WTC11 (cell line): ENCODE measurements at regions not wholly inside any gene's neighbourhood (a gene's known extent, or its start where the extent isn't known, plus 50 kb on each side); places are given as distances from the start of the nearest gene placed in this dataset.

Experiments used
- ATAC-seq: fragments of 200-7000 bp; cut with Tn5 transposase; 2 replicates; pipeline ENCODE4 v1.10.0; 2021; ENCODE audit warnings: mild to moderate bottlenecking, moderate library complexity
- CTCF ChIA-PET: fragments of 300-600 bp; sonication (Branson Sonifier 250); formaldehyde crosslinking; loops from one replicate; lab custom pipeline; 2021; ENCODE audit warnings: antibody characterized with exemption; lab: Charles Lee
- POLR2A ChIA-PET: fragments of 350-600 bp; sonication (Branson Sonifier 250); formaldehyde crosslinking; loops from one replicate; lab custom pipeline; 2021; ENCODE audit warnings: antibody characterized with exemption; lab: Charles Lee
- DNase-seq: peaks from one replicate; pipeline ENCODE4 v3.0.0; 2021; ENCODE audit warnings: low spot score
- H3K27ac Mint-ChIP-seq: 2 replicates; pipeline ENCODE4 v1.8.0; 2021; ENCODE audit warnings: mixed read lengths
- H3K27me3 Mint-ChIP-seq: 2 replicates; pipeline ENCODE4 v1.8.0; 2021; ENCODE audit warnings: low read depth, mild to moderate bottlenecking, moderate library complexity, mixed read lengths
- H3K36me3 Mint-ChIP-seq: 2 replicates; pipeline ENCODE4 v1.8.0; 2021; ENCODE audit warnings: mixed read lengths
- H3K4me1 Mint-ChIP-seq: 2 replicates; pipeline ENCODE4 v1.8.0; 2022; ENCODE audit warnings: mixed read lengths
- H3K4me3 Mint-ChIP-seq: 2 replicates; pipeline ENCODE4 v1.8.0; 2021; ENCODE audit warnings: mild to moderate bottlenecking, moderate library complexity, mixed read lengths
- H3K9me3 Mint-ChIP-seq: 2 replicates; pipeline ENCODE4 v1.8.0; 2021; ENCODE audit warnings: mixed read lengths
- ELF4 ChIP-seq: sonication (generic); formaldehyde crosslinking; IDR thresholded peaks from 2 replicates; pipeline ENCODE4 v1.8.1; 2022; ENCODE audit warnings: low read depth, mild to moderate bottlenecking, moderate library complexity, missing genetic modification reagents
- ESRRA ChIP-seq: sonication (generic); formaldehyde crosslinking; IDR thresholded peaks from 2 replicates; pipeline ENCODE4 v1.8.1; 2022; ENCODE audit warnings: mild to moderate bottlenecking, missing genetic modification reagents, borderline replicate concordance
- GABPB1 ChIP-seq: sonication (generic); formaldehyde crosslinking; IDR thresholded peaks from 2 replicates; pipeline ENCODE4 v1.8.1; 2023; ENCODE audit warnings: mild to moderate bottlenecking, missing genetic modification reagents
- HMGA2 ChIP-seq: fragments of 250-450 bp; sonication (Bioruptor Pico); IDR thresholded peaks from 2 replicates; pipeline ENCODE4 v1.4.0; 2021; ENCODE audit warnings: mild to moderate bottlenecking, moderate library complexity
- IRF2 ChIP-seq: sonication (generic); formaldehyde crosslinking; IDR thresholded peaks from 2 replicates; pipeline ENCODE4 v1.8.0; 2022; ENCODE audit warnings: low read depth, missing genetic modification reagents, borderline replicate concordance
- JAZF1 ChIP-seq: fragments of 250-450 bp; sonication (Bioruptor Pico); IDR thresholded peaks from 2 replicates; pipeline ENCODE4 v1.9.0; 2021; ENCODE audit warnings: moderate library complexity, mild to moderate bottlenecking, inconsistent platforms
- MXD4 ChIP-seq: fragments of 250-450 bp; sonication (Bioruptor Pico); IDR thresholded peaks from 2 replicates; pipeline ENCODE4 v1.8.0; 2021; ENCODE audit warnings: mild to moderate bottlenecking, moderate library complexity, borderline replicate concordance
- NFATC4 ChIP-seq: fragments of 250-450 bp; sonication (Bioruptor Pico); IDR thresholded peaks from 2 replicates; pipeline ENCODE4 v1.9.0; 2021; ENCODE audit warnings: mild to moderate bottlenecking
- NFE2L1 ChIP-seq: sonication (generic); formaldehyde crosslinking; IDR thresholded peaks from 2 replicates; pipeline ENCODE4 v1.8.1; 2023; ENCODE audit warnings: missing genetic modification reagents
- NR1H2 ChIP-seq: sonication (generic); formaldehyde crosslinking; IDR thresholded peaks from 2 replicates; pipeline ENCODE4 v1.9.0; 2021; ENCODE audit warnings: mild to moderate bottlenecking, moderate library complexity, missing genetic modification reagents
- NR3C1 ChIP-seq: sonication (generic); formaldehyde crosslinking; conservative IDR thresholded peaks from 2 replicates; pipeline ENCODE4 v1.8.1; 2023; ENCODE audit warnings: low read depth, mild to moderate bottlenecking, missing genetic modification reagents
- TCF7 ChIP-seq: sonication (generic); formaldehyde crosslinking; IDR thresholded peaks from 2 replicates; pipeline ENCODE4 v1.8.0; 2022; ENCODE audit warnings: mild to moderate bottlenecking, low read depth, missing genetic modification reagents, moderate library complexity
- ZBTB21 ChIP-seq: sonication (generic); formaldehyde crosslinking; IDR thresholded peaks from 2 replicates; pipeline ENCODE4 v1.8.1; 2023; ENCODE audit warnings: mild to moderate bottlenecking, missing genetic modification reagents, borderline replicate concordance
- ZNF671 ChIP-seq: fragments of 250-450 bp; sonication (Bioruptor Pico); IDR thresholded peaks from 2 replicates; pipeline ENCODE4 v1.8.0; 2021; ENCODE audit warnings: mild to moderate bottlenecking
- TF ChIP-seq, protein P1 (sequence below): sonication (generic); formaldehyde crosslinking; IDR thresholded peaks from 2 replicates; pipeline ENCODE4 v1.8.1; 2023; ENCODE audit warnings: mild to moderate bottlenecking, missing genetic modification reagents, borderline replicate concordance
- TF ChIP-seq, protein P2 (sequence below): sonication (generic); formaldehyde crosslinking; IDR thresholded peaks from 2 replicates; pipeline ENCODE4 v1.8.1; 2023; ENCODE audit warnings: mild to moderate bottlenecking, missing genetic modification reagents, moderate library complexity
- TF ChIP-seq, protein P3 (sequence below): sonication (generic); formaldehyde crosslinking; IDR thresholded peaks from 2 replicates; pipeline ENCODE4 v1.8.0; 2023; ENCODE audit warnings: missing genetic modification reagents, mild to moderate bottlenecking, borderline replicate concordance
- TF ChIP-seq, protein P4 (sequence below): fragments of 250-450 bp; sonication (Bioruptor Pico); IDR thresholded peaks from 2 replicates; pipeline ENCODE4 v1.9.0; 2021; ENCODE audit warnings: mild to moderate bottlenecking

DNA sequence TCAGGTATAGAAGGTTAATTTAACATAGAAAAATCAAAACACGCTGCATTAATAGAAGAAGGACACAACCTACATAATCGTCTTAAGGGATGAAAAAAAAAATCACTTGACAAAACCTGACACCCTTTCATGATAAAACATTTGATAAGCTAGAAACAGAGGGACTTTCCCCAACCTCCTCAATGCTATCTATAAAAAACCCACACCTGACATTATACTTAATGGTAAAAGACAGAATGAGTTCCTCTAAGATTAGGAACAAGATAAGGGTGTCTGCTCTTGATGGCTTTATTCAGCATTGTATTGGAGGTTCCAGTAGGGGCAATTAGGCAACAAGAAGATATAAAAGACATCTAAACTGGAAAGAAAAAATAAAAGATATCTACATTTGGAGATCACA is 69.9 kb upstream of the KBTBD8 start (continued):
- TF ChIP-seq MXD4 (CRISPR knock-in tag) (no peak), ZNF671 (CRISPR knock-in tag) (no peak), ZBTB21 (no peak), JAZF1 (no peak), ESRRA (no peak), NR3C1 (CRISPR knock-in tag) (no peak)
- TF ChIP-seq, protein P1, sequence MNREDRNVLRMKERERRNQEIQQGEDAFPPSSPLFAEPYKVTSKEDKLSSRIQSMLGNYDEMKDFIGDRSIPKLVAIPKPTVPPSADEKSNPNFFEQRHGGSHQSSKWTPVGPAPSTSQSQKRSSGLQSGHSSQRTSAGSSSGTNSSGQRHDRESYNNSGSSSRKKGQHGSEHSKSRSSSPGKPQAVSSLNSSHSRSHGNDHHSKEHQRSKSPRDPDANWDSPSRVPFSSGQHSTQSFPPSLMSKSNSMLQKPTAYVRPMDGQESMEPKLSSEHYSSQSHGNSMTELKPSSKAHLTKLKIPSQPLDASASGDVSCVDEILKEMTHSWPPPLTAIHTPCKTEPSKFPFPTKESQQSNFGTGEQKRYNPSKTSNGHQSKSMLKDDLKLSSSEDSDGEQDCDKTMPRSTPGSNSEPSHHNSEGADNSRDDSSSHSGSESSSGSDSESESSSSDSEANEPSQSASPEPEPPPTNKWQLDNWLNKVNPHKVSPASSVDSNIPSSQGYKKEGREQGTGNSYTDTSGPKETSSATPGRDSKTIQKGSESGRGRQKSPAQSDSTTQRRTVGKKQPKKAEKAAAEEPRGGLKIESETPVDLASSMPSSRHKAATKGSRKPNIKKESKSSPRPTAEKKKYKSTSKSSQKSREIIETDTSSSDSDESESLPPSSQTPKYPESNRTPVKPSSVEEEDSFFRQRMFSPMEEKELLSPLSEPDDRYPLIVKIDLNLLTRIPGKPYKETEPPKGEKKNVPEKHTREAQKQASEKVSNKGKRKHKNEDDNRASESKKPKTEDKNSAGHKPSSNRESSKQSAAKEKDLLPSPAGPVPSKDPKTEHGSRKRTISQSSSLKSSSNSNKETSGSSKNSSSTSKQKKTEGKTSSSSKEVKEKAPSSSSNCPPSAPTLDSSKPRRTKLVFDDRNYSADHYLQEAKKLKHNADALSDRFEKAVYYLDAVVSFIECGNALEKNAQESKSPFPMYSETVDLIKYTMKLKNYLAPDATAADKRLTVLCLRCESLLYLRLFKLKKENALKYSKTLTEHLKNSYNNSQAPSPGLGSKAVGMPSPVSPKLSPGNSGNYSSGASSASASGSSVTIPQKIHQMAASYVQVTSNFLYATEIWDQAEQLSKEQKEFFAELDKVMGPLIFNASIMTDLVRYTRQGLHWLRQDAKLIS (CRISPR knock-in tag) = no peak
- TF ChIP-seq, protein P2, sequence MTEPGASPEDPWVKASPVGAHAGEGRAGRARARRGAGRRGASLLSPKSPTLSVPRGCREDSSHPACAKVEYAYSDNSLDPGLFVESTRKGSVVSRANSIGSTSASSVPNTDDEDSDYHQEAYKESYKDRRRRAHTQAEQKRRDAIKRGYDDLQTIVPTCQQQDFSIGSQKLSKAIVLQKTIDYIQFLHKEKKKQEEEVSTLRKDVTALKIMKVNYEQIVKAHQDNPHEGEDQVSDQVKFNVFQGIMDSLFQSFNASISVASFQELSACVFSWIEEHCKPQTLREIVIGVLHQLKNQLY (CRISPR knock-in tag) = no peak
- TF ChIP-seq, protein P3, sequence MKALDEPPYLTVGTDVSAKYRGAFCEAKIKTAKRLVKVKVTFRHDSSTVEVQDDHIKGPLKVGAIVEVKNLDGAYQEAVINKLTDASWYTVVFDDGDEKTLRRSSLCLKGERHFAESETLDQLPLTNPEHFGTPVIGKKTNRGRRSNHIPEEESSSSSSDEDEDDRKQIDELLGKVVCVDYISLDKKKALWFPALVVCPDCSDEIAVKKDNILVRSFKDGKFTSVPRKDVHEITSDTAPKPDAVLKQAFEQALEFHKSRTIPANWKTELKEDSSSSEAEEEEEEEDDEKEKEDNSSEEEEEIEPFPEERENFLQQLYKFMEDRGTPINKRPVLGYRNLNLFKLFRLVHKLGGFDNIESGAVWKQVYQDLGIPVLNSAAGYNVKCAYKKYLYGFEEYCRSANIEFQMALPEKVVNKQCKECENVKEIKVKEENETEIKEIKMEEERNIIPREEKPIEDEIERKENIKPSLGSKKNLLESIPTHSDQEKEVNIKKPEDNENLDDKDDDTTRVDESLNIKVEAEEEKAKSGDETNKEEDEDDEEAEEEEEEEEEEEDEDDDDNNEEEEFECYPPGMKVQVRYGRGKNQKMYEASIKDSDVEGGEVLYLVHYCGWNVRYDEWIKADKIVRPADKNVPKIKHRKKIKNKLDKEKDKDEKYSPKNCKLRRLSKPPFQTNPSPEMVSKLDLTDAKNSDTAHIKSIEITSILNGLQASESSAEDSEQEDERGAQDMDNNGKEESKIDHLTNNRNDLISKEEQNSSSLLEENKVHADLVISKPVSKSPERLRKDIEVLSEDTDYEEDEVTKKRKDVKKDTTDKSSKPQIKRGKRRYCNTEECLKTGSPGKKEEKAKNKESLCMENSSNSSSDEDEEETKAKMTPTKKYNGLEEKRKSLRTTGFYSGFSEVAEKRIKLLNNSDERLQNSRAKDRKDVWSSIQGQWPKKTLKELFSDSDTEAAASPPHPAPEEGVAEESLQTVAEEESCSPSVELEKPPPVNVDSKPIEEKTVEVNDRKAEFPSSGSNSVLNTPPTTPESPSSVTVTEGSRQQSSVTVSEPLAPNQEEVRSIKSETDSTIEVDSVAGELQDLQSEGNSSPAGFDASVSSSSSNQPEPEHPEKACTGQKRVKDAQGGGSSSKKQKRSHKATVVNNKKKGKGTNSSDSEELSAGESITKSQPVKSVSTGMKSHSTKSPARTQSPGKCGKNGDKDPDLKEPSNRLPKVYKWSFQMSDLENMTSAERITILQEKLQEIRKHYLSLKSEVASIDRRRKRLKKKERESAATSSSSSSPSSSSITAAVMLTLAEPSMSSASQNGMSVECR (CRISPR knock-in tag) = no peak

DNA sequence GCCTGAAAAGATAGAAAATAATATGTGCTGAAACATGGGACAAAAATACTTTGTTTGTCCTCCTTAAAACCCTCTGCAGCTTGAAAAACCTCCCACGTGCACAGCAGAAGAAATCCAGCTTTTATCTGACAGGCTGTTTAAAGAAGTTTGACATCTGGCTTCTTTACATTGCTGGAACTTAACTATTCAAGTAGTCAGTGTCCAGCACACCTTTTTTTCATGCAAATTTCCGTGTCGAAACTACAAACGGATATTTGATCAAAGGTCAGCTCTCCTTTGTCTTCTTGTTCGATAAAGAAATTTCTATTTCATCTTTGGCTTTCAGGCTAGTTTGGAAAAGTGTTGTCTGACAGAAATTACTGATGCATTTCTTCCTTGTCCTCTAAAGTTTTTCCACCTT is 66.8 kb upstream of the KBTBD8 start:
- H3K4me3 Mint-ChIP-seq = no peak overlapping the region
- H3K27ac Mint-ChIP-seq = no peak overlapping the region
- no peaks in the 10 kb centered on the region for H3K27me3 Mint-ChIP-seq
- POLR2A ChIA-PET = no interaction called here
- no peak for TF ChIP-seq NR1H2 (CRISPR knock-in tag)
- TF ChIP-seq NFE2L1 = no peak
- H3K9me3 Mint-ChIP-seq = no peaks in the 10 kb centered on the region
- ATAC-seq = no peak
- H3K36me3 Mint-ChIP-seq = no peaks in the 10 kb centered on the region
- CTCF ChIA-PET = interaction anchor here (1.0 kb wide), 1 partner anchor 41 kb away, joined by 6 read pairs; no protein-coding TSS in a partner anchor
- peaks cover 62% of the 10 kb centered on the region for H3K4me1 Mint-ChIP-seq
- DNase-seq = no peak

DNA sequence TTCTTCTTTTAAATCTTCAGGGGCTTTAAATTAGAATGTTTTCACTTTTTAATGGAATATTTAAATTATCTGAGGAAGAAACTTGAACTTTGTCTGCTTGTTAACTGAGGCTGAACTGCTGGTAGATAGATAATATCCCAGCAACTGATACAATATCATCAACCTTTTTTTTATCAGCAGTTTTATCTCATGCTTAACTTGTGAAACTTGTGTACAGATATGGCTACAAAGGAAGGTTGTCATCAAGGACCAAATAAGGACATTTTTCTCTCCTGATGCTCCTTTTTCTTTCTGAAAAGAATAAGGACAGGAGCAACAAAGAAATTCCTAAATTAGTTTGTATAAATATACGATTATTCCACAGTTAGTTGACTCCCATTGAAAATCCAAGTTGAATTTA is 66.4 kb upstream of the KBTBD8 start:
- POLR2A ChIA-PET = no interaction called here
- CTCF ChIA-PET = interaction anchor here (1.0 kb wide), 1 partner anchor 40 kb away, joined by 6 read pairs; no protein-coding TSS in a partner anchor
- H3K4me3 Mint-ChIP-seq = no peak overlapping the region
- H3K27me3 Mint-ChIP-seq = no peaks in the 10 kb centered on the region
- no peak for DNase-seq
- TF ChIP-seq IRF2 (CRISPR knock-in tag) (no peak), TCF7 (no peak), NR3C1 (CRISPR knock-in tag) (no peak), HMGA2 (CRISPR knock-in tag) (no peak), NFATC4 (CRISPR knock-in tag) (no peak), MXD4 (CRISPR knock-in tag) (no peak), ELF4 (no peak), GABPB1 (CRISPR knock-in tag) (no peak)
- TF ChIP-seq, protein P4, sequence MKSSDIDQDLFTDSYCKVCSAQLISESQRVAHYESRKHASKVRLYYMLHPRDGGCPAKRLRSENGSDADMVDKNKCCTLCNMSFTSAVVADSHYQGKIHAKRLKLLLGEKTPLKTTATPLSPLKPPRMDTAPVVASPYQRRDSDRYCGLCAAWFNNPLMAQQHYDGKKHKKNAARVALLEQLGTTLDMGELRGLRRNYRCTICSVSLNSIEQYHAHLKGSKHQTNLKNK (CRISPR knock-in tag) = no peak
- TF ChIP-seq, all 79 proteins: peak for 0
- H3K4me1 Mint-ChIP-seq = peaks cover 62% of the 10 kb centered on the region
- no peak for ATAC-seq
- H3K36me3 Mint-ChIP-seq = no peaks in the 10 kb centered on the region
- no peaks in the 10 kb centered on the region for H3K9me3 Mint-ChIP-seq
- H3K27ac Mint-ChIP-seq = no peak overlapping the region
